ENCODE measurements at regions not wholly inside any gene's neighbourhood (a gene's known extent, or its start where the extent isn't known, plus 50 kb on each side); places are given as distances from the start of the nearest gene placed in this dataset.
A peak's percentile ranks its signal among the peaks of the same experiment; 100 is the strongest.
"Not testable (repeated sequence)": the region's sequence is repeated elsewhere in the genome, so short reads cannot be mapped to it uniquely, and the experiment has no call there.

- Histone ChIP-seq H3K36me3 (ENCODE audit: control insufficient read depth, insufficient read depth, low read length) (no peaks in the 10 kb centered on the region), H3K27me3 (replicated peaks; ENCODE audit: control insufficient read depth, insufficient read depth, low read length) (no peaks in the 10 kb centered on the region), H3K4me3 (ENCODE audit: low read depth, low read length) (no peak overlapping the region), H3K4me1 (no peaks in the 10 kb centered on the region; the same call in 1 of the 2 replicates), H3K9me3 (no peaks in the 10 kb centered on the region)
- no peak for DNase-seq
- CTCF ChIA-PET: no interaction called here
- no peaks in the 10 kb centered on the region for H3K36me3 Mint-ChIP-seq (ENCODE audit: insufficient read depth, unreplicated experiment)
- no peak overlapping the region for H3K4me3 Mint-ChIP-seq (ENCODE audit: unreplicated experiment)
- no peaks in the 10 kb centered on the region for H3K4me1 Mint-ChIP-seq (ENCODE audit: low read depth, unreplicated experiment)
- no peak overlapping the region for H3K27ac Mint-ChIP-seq (ENCODE audit: unreplicated experiment)
- intact Hi-C loops (cut with micrococcal nuclease; ENCODE audit: unreplicated experiment): loop anchor here (5.0 kb wide), 1 partner anchor 115 kb away; no protein-coding TSS in a partner anchor
- no TSS peak for BruUV-seq (replicated peaks)
- no peaks in the 10 kb centered on the region for H3K9me3 Mint-ChIP-seq (ENCODE audit: unreplicated experiment)
- TF ChIP-seq CTCF (IDR thresholded peaks at IDR 0.05; ENCODE audit: insufficient read depth in 1 of 2, low read depth in 1 of 2, low read length in 1 of 2, severe bottlenecking in 1 of 2, unreplicated experiment in 1 of 2): no peak
- POLR2A ChIA-PET: no interaction called here
- H3K27me3 Mint-ChIP-seq (ENCODE audit: insufficient read depth, unreplicated experiment): no peaks in the 10 kb centered on the region
Observed at GRCh38 chr3:153856932-153857331, 264.3 kb upstream of the ARHGEF26 start.

DNA sequence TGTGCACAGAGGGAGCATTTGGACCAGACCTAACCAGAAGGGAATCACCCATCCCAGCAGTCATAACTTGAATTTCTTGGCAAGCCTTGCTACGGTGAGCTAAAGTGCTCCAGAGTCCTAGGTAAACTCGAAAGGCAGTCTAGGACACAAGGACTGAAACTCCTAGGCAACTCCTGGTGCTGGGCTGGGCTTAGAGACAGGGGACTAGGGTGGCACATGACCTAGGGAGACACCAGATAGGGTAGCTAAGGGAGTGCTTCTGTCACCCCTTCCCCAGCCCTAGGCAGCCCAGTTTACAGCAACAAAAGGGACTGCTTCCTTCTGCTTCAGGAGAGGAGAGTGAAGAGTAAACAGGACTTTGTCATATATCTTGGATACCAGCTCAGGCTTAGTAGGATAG is 256.4 kb upstream of the ARHGEF26 start:
- Histone ChIP-seq H3K4me3 (ENCODE audit: low read depth, low read length) (no peak overlapping the region), H3K9me3 (no peaks in the 10 kb centered on the region), H3K4me1 (no peaks in the 10 kb centered on the region), H3K27me3 (replicated peaks; ENCODE audit: control insufficient read depth, insufficient read depth, low read length) (no peaks in the 10 kb centered on the region), H3K36me3 (ENCODE audit: control insufficient read depth, insufficient read depth, low read length) (no peaks in the 10 kb centered on the region)
- no peak for DNase-seq
- H3K36me3 Mint-ChIP-seq (ENCODE audit: insufficient read depth, unreplicated experiment): no peaks in the 10 kb centered on the region
- no peak for TF ChIP-seq CTCF (IDR thresholded peaks at IDR 0.05; ENCODE audit: insufficient read depth in 1 of 2, low read depth in 1 of 2, low read length in 1 of 2, severe bottlenecking in 1 of 2, unreplicated experiment in 1 of 2)
- BruUV-seq (replicated peaks): no TSS peak
- H3K4me1 Mint-ChIP-seq (ENCODE audit: low read depth, unreplicated experiment): no peaks in the 10 kb centered on the region
- intact Hi-C loops (cut with micrococcal nuclease; ENCODE audit: unreplicated experiment): no loop called here
- no peak overlapping the region for H3K4me3 Mint-ChIP-seq (ENCODE audit: unreplicated experiment)
- POLR2A ChIA-PET: no interaction called here
- H3K27ac Mint-ChIP-seq (ENCODE audit: unreplicated experiment): no peak overlapping the region
- CTCF ChIA-PET: no interaction called here
- peaks cover 10% of the 10 kb centered on the region for H3K9me3 Mint-ChIP-seq (ENCODE audit: unreplicated experiment)
- H3K27me3 Mint-ChIP-seq (ENCODE audit: insufficient read depth, unreplicated experiment): no peaks in the 10 kb centered on the region

GRCh38 chr3:153866901-153867300 is 254.3 kb upstream of the ARHGEF26 start:
- no peaks in the 10 kb centered on the region for H3K36me3 Mint-ChIP-seq (ENCODE audit: insufficient read depth, unreplicated experiment)
- Histone ChIP-seq H3K4me1 (no peaks in the 10 kb centered on the region), H3K27me3 (replicated peaks; ENCODE audit: control insufficient read depth, insufficient read depth, low read length) (no peaks in the 10 kb centered on the region), H3K9me3 (no peaks in the 10 kb centered on the region), H3K36me3 (ENCODE audit: control insufficient read depth, insufficient read depth, low read length) (no peaks in the 10 kb centered on the region), H3K4me3 (ENCODE audit: low read depth, low read length) (no peak overlapping the region)
- H3K4me3 Mint-ChIP-seq (ENCODE audit: unreplicated experiment): no peak overlapping the region
- H3K27me3 Mint-ChIP-seq (ENCODE audit: insufficient read depth, unreplicated experiment): no peaks in the 10 kb centered on the region
- peaks cover 12% of the 10 kb centered on the region for H3K9me3 Mint-ChIP-seq (ENCODE audit: unreplicated experiment)
- intact Hi-C loops (cut with micrococcal nuclease; ENCODE audit: unreplicated experiment): no loop called here
- no peak overlapping the region for H3K27ac Mint-ChIP-seq (ENCODE audit: unreplicated experiment)
- BruUV-seq (replicated peaks): no TSS peak
- no peak for TF ChIP-seq CTCF (IDR thresholded peaks at IDR 0.05; ENCODE audit: insufficient read depth in 1 of 2, low read depth in 1 of 2, low read length in 1 of 2, severe bottlenecking in 1 of 2, unreplicated experiment in 1 of 2)
- CTCF ChIA-PET: no interaction called here
- no peaks in the 10 kb centered on the region for H3K4me1 Mint-ChIP-seq (ENCODE audit: low read depth, unreplicated experiment)
- DNase-seq: no peak
- POLR2A ChIA-PET: no interaction called here

DNA sequence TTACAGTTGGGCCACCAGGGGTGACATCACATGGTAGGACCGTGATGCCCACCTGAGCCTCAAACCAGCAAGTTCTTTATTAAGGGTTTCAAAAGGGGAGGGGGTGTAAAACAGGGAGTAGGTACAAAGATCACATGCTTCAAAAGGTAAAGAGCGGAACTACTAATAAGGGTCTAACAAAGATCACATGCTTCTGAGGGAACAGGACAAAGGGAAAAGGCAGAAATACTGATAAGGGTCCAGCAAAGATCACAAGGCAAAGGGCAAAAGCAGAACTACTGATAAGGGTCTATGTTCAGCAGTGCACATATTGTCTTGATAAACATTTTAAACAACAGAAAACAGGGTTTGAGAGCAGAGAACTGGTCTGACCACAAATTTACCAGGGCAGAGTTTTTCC is 246.8 kb upstream of the ARHGEF26 start:
- intact Hi-C loops (cut with micrococcal nuclease; ENCODE audit: unreplicated experiment): not testable (repeated sequence)

More for the DNA sequence above, 246.8 kb upstream of the ARHGEF26 start:
- H3K4me1 ChIP-seq; POLR2A ChIA-PET; H3K9me3 ChIP-seq; H3K4me1 Mint-ChIP-seq (ENCODE audit: low read depth, unreplicated experiment); H3K27me3 Mint-ChIP-seq (ENCODE audit: insufficient read depth, unreplicated experiment); H3K27me3 ChIP-seq (replicated peaks; ENCODE audit: control insufficient read depth, insufficient read depth, low read length); BruUV-seq (replicated peaks); H3K4me3 ChIP-seq (ENCODE audit: low read depth, low read length); CTCF ChIA-PET; H3K4me3 Mint-ChIP-seq (ENCODE audit: unreplicated experiment); H3K36me3 Mint-ChIP-seq (ENCODE audit: insufficient read depth, unreplicated experiment); H3K36me3 ChIP-seq (ENCODE audit: control insufficient read depth, insufficient read depth, low read length): not testable (repeated sequence)
- DNase-seq: peak; percentile 34 to 35
- Mint-ChIP-seq H3K9me3 (ENCODE audit: unreplicated experiment) (peaks cover 30% of the 10 kb centered on the region), H3K27ac (ENCODE audit: unreplicated experiment) (peak overlapping the region; percentile 49)

All from Caco-2 (cell line).